ENCODE measurements at regions not wholly inside any gene's neighbourhood (a gene's known extent, or its start where the extent isn't known, plus 50 kb on each side); places are given as distances from the start of the nearest gene placed in this dataset.

DNA sequence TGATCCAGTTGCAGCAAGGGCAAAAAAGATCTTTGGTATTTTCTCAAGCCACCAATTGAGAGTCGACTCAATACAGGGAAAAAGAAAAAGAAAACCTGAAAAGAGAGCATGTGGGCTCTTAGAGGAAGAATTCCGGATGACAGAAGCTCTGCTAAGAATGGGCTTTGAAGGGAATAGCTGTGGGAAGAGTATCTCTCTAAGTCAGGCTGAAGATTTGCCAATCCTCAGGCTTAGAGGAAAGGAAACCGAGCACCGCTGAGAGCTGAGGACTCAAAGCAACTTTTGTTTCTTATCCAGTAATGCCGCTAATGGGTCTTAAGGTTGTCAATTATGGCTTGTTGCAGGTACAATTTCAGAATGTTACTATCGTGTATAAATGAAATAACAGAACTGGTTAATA is 166.4 kb downstream of the EFNB2 start:
- TF ChIP-seq EZH2phosphoT487 (IDR thresholded peaks at IDR 0.05; ENCODE audit: low read depth, severe bottlenecking, unreplicated experiment) (no peak), EZH2 (IDR thresholded peaks at IDR 0.05; ENCODE audit: borderline replicate concordance) (no peak)
- TF ChIP-seq, protein P1, sequence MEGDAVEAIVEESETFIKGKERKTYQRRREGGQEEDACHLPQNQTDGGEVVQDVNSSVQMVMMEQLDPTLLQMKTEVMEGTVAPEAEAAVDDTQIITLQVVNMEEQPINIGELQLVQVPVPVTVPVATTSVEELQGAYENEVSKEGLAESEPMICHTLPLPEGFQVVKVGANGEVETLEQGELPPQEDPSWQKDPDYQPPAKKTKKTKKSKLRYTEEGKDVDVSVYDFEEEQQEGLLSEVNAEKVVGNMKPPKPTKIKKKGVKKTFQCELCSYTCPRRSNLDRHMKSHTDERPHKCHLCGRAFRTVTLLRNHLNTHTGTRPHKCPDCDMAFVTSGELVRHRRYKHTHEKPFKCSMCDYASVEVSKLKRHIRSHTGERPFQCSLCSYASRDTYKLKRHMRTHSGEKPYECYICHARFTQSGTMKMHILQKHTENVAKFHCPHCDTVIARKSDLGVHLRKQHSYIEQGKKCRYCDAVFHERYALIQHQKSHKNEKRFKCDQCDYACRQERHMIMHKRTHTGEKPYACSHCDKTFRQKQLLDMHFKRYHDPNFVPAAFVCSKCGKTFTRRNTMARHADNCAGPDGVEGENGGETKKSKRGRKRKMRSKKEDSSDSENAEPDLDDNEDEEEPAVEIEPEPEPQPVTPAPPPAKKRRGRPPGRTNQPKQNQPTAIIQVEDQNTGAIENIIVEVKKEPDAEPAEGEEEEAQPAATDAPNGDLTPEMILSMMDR (IDR thresholded peaks at IDR 0.05; ENCODE audit: poor library complexity): no peak
- Histone ChIP-seq H3K36me3 (replicated peaks; ENCODE audit: insufficient read depth, low read depth) (no peaks in the 10 kb centered on the region), H3K9me3 (ENCODE audit: low read depth) (no peaks in the 10 kb centered on the region), H3K4me1 (ENCODE audit: insufficient read depth) (peaks cover 9% of the 10 kb centered on the region), H3K4me3 (no peak overlapping the region), H3K4me2 (no peak overlapping the region), H4K20me1 (ENCODE audit: insufficient read depth, poor library complexity, severe bottlenecking) (no peaks in the 10 kb centered on the region), H3K27ac (no peak overlapping the region), H3K79me2 (no peaks in the 10 kb centered on the region), H2AFZ (no peak overlapping the region), H3K9me2 (replicated peaks; ENCODE audit: insufficient read depth) (no peaks in the 10 kb centered on the region), H3K27me3 (no peaks in the 10 kb centered on the region)
- WGBS (ENCODE audit: low lambda C conversion rate, missing lambda C conversion rate): 66% methylated on average over 6 of the region's 6 CpGs
- DNase-seq (ENCODE audit: low spot score): no peak

DNA sequence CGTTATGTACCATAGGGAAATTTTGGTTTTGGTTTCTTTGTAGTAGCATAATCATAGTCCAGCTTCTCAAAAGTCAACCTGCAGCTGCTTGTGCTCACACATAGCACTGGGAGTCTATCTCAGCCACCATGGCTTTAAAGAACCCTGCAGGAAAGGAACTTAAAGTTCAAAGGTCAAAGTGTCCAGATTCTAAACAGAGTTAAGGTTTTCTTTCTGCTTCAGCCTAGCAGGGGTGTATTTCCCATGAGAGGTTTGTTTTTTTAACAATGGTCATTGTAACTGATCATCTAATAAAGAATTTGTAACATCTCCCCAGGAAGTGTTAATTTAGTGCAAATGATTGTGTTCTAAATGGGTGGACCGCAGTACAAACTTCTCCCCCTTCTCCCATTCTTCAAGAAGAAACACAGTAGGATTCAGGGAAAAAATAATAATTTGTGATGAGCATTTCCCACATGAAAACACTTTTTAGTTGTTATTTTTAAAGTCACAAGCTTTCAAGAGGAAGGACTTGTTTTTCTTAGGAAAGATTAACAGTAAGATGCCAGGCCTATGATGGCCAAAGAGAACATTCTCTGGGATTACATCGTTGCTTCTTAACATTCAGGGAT is 168.0 kb downstream of the EFNB2 start:
- TF ChIP-seq, protein P1 (IDR thresholded peaks at IDR 0.05; ENCODE audit: poor library complexity): no peak
- TF ChIP-seq EZH2 (IDR thresholded peaks at IDR 0.05; ENCODE audit: borderline replicate concordance) (no peak), EZH2phosphoT487 (IDR thresholded peaks at IDR 0.05; ENCODE audit: low read depth, severe bottlenecking, unreplicated experiment) (no peak)
- no peaks in the 10 kb centered on the region for H4K20me1 ChIP-seq (ENCODE audit: insufficient read depth, poor library complexity, severe bottlenecking)
- no peaks in the 10 kb centered on the region for H3K79me2 ChIP-seq
- no peak overlapping the region for H3K4me2 ChIP-seq
- no peak for DNase-seq (ENCODE audit: low spot score)
- H2AFZ ChIP-seq: no peak overlapping the region
- no peaks in the 10 kb centered on the region for H3K36me3 ChIP-seq (replicated peaks; ENCODE audit: insufficient read depth, low read depth)
- no peak overlapping the region for H3K27ac ChIP-seq
- H3K4me1 ChIP-seq (ENCODE audit: insufficient read depth): no peaks in the 10 kb centered on the region
- H3K9me3 ChIP-seq (ENCODE audit: low read depth): no peaks in the 10 kb centered on the region
- no peaks in the 10 kb centered on the region for H3K27me3 ChIP-seq
- H3K9me2 ChIP-seq (replicated peaks; ENCODE audit: insufficient read depth): no peaks in the 10 kb centered on the region
- WGBS (ENCODE audit: low lambda C conversion rate, missing lambda C conversion rate): 88% methylated on average over 3 of the region's 3 CpGs
- H3K4me3 ChIP-seq: no peak overlapping the region

DNA sequence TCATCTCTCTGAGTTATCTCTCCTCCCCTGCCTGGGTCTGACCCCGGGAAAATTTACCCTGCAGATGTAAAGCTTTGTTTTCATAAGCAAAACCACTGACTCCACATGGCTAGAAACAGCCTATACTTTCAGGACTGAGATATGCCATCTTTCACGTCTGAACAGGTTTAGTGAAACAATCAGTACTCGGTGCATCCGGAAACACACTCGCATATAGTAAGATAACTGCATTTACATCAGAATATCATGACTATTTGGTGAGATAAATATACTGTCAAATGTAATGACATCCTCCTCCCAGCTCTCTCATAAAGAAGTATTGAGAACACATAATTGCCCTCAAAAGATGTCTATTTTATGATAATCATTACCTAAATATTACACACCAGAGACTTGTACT is 172.8 kb downstream of the EFNB2 start:
- WGBS (ENCODE audit: low lambda C conversion rate, missing lambda C conversion rate): 88% methylated on average over 5 of the region's 5 CpGs
- no peaks in the 10 kb centered on the region for H3K9me2 ChIP-seq (replicated peaks; ENCODE audit: insufficient read depth)

More for the DNA sequence above, 172.8 kb downstream of the EFNB2 start:
- Histone ChIP-seq H3K27me3 (no peaks in the 10 kb centered on the region), H2AFZ (no peak overlapping the region), H3K27ac (no peak overlapping the region), H3K79me2 (no peaks in the 10 kb centered on the region), H3K4me3 (no peak overlapping the region), H4K20me1 (ENCODE audit: insufficient read depth, poor library complexity, severe bottlenecking) (no peaks in the 10 kb centered on the region), H3K9me3 (ENCODE audit: low read depth) (no peaks in the 10 kb centered on the region), H3K4me1 (ENCODE audit: insufficient read depth) (no peaks in the 10 kb centered on the region), H3K4me2 (no peak overlapping the region), H3K36me3 (replicated peaks; ENCODE audit: insufficient read depth, low read depth) (no peaks in the 10 kb centered on the region)
- no peak for TF ChIP-seq EZH2 (IDR thresholded peaks at IDR 0.05; ENCODE audit: borderline replicate concordance)
- TF ChIP-seq, protein P1 (IDR thresholded peaks at IDR 0.05; ENCODE audit: poor library complexity): no peak
- no peak for DNase-seq (ENCODE audit: low spot score)

Data from hepatocyte (in vitro differentiated cells).